Stimulated activated CD8-positive, alpha-beta memory T cell treated with anti-CD3 and anti-CD28 coated beads, Interleukin-7, amount 100 ng/mL, for 4 hours (primary cell): ENCODE measurements at regions not wholly inside any gene's neighbourhood (a gene's known extent, or its start where the extent isn't known, plus 50 kb on each side); places are given as distances from the start of the nearest gene placed in this dataset.
"Not testable (repeated sequence)": the region's sequence is repeated elsewhere in the genome, so short reads cannot be mapped to it uniquely, and the experiment has no call there.

Source experiments
- DNase-seq, 2 donors: peaks; one replicate each; pipeline ENCODE4 v3.0.0-alpha.2; 2020; ENCODE audit warnings: low read depth in 2 of 2

GRCh38 chr5:10921160-10921559 lies 160.1 kb upstream of the DAP start:
- DNase-seq = no peak

- no peak for DNase-seq
Observed at GRCh38 chr5:10920400-10920799, 159.4 kb upstream of the DAP start.

GRCh38 chr5:10914741-10915480 lies 153.9 kb upstream of the DAP start:
- DNase-seq = no peak

- no peak for DNase-seq
Observed at GRCh38 chr5:10913841-10914240, 152.8 kb upstream of the DAP start.

DNA sequence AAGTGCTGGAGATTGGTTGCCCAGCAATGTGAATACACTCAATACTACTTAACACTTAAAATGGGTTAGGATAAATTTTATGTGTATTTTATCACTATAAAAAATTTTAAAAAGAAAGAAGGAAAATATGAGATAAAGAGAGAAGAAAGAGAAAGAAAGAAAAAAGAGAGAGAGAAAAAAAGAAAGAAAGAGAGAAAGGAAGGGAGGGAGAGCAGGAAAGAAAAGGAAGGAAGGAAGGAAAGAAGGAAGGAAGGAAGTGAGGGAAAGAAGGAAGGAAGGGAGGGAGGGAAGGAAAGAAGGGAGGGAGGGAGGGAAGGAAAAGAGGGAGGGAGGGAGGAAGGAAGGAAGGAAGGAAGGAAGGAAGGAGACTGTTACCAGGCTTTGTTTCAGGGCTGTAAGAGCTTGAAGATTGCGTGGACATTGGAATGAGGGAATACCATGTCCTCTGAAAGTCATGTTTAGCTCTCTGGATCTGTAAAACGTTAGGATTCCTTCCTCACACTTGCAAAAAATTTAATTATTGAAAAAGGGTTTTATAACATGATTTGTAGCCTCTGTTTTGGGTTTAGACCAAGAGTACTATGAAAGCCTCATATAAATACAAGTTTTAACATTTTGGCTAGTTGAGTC lies 152.3 kb upstream of the DAP start:
- no peak for DNase-seq

DNA sequence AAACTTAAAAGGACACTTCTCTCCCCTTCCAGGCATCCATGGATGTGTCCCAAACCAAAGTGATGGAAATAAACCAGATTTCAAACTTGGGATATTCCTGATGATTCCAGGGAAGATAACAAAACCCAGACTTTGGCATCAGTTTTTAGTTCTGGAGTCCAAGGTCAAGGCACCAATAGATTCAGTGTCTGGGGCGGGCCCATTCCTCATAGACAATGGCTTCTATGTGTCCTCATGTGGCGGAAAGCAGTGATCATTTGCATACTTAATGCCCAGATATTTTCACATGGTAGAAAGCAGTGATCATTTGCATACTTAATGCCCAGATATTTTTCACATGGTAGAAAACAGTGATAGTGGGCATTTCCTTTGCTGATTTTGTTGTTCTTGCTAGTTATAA lies 151.4 kb upstream of the DAP start:
- DNase-seq = no peak

DNA sequence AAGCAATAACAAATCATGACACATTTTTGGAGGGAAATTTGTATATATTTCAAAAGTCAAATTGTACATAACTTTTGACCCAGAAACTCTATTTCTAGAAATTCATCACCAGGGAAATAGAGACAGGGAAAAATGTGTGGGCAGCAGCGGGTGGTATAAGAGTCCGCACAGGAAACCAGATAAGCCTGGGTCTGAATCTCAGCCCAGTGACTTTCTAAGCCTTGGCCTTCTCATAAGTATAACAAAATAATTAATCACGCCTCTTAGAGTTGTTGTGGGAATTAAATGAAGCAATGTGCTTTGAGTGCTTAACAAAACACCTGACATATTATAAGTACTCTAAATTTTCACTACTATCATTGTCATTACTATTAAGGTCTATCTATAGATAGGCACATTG lies 149.2 kb upstream of the DAP start:
- no peak for DNase-seq

DNA sequence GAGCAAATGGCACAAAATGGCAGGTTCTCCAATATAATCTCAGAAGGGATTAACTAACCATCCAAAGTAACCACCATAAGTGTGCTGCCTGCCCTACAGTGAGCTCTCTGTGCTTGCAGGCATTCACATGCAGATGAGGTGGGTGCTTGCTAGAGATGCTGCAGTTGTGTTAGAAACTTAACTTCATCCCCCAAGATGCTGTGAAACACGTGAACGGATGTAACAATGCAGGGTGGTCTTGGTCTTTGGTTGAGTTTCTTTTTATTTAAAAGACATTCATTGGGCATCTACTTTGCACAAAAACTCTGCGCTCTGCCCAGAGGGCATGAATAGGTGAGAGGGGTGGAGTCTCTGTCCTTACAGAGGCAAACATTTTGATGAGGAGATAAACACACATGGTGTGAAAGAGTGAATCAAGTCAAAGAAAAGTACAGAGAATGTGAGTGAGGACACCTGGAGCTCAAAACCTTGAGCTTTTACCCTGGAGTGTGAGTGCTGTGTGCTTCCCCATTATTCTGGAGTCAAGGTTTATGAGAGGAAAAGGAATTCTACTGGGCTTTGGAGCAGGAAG lies 143.9 kb upstream of the DAP start:
- DNase-seq = no peak

DNA sequence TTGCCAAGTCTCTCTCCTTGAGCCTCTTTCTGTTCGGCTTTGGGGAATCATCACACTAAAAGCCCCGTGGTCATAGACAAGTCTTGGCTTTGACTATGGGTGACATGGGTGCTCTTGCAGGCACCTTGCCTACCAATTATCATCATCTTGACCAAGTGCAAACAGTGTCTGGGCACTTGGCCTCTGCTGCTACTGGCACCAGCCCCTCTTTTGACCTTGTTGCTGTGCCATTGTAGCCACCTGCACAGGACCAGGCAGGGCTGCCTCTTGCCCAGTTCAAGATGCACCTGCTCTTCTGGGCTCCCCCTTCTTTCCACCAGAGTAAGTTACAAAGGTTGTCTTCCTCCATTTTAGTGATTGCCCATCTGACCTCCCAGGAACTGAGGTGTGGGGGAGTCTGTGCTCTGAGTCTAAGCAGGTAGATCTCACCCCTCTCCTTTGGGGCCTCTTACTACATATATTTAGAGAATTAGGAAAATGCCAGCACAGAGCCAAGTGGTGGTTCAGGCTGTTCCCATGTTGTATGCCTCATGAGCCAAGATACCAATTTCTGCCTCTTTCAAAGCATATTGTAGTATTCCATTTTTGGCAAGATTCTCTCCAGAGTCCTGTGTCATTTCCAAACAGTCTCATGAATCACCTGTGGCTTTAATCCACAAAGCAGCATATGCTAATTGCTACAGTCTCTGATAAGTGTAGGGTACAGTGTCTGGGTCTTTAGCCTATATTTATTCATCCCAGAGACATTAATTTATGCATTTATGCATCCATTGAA lies 142.9 kb upstream of the DAP start:
- DNase-seq = no peak

- DNase-seq = no peak
Observed at GRCh38 chr5:10902145-10902544, 141.1 kb upstream of the DAP start.

DNA sequence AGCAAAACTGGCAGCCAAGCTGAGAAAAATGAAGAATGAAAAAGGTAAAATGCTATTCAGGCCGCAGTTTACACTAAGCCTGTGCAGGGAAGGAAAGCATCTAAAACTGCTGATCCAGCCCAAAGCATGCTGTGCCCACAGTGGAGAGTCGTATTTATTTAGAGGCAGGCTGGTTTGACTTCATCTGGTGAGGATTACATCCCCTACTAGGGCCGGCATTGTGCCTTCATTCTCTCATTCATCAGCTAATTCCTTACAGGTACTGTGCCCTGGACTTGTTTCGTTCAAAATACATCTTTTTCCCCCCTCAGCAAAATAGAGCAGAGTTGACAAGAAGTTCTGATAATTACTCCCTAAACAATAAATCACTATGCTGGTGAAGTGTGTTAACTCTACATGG lies 137.5 kb upstream of the DAP start:
- DNase-seq = no peak

- no peak for DNase-seq
Observed at GRCh38 chr5:10896016-10896415, 135.0 kb upstream of the DAP start.

GRCh38 chr5:10894445-10895054 lies 133.5 kb upstream of the DAP start:
- DNase-seq = no peak

DNA sequence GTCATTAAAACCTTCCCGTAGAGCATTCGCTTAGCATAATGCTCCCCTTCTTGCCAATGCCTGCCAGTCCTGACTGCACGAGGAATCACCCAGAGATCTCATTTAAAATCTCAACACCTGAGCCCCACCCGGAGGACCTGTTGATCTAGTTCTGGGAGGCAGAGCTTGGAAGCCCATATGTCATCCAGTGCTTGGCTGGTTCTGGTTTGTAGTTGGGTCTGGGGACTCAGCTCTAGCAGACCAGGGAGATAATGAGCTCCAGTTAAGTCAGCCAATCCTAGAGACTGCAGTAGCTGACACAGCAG lies 131.8 kb upstream of the DAP start:
- DNase-seq = no peak

DNA sequence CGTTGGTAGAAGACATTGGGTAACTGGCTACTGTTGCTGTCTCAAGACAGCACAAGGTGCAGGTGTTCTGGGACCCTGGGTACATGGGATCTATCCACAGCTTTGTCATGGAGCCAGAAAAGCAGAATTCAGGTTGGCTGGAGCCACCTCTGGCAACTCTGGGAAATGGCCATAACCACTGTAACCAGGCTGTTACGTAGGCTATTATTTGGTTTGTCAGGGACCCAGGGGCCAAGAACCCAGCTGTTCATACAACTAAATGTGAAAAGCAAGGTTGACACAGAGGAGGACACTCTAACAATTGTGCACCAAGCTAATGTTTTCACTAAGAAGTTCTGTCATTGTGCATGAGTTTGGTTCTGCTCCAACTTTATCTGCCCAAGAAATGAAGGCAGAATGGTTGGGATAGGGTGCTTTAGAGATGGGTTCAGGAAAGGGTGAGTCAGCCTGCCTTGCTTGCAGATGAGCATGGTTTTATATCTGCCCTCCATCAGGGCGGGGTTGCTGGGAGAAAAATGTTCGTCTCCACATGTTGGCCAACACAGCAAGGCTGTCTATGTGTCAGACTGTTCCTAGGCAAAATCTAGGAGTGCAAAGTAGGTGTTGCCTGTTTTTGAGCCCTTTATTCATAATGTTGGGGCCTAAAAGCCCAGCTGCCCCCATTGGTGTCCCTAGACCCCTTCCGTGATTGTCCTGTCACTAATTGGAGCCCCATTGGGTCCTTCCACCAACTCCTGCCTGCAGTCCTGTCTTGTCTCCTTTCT lies 131.3 kb upstream of the DAP start:
- DNase-seq = no peak

- no peak for DNase-seq
Observed at GRCh38 chr5:10891193-10891592, 130.2 kb upstream of the DAP start.

- no peak for DNase-seq
Observed at GRCh38 chr5:10886497-10886896, 125.5 kb upstream of the DAP start.

DNA sequence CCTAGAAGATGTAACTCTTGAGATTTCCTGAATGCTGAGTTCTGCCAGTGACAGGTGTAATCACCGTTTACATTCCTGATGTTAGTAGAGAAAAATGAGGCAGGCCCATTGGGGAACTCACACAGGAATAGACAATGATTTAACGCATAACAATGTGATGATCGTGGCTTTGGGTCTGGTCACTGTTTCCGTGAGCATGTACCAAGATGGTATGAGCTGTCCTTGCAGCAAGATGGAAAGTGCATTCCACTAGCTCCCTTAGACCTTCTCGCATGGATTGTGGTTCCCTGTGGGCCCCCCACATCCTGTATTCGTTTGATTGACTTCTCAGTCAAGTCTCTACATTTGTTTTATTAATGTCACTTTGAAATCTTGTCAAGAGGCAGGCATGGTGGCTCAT lies 124.0 kb upstream of the DAP start:
- no peak for DNase-seq

- DNase-seq = not testable (repeated sequence)
Observed at GRCh38 chr5:10883945-10884344, 122.9 kb upstream of the DAP start.

GRCh38 chr5:10880934-10881333 lies 119.9 kb upstream of the DAP start:
- no peak for DNase-seq

- DNase-seq = not testable (repeated sequence)
Observed at GRCh38 chr5:10876996-10877395, 116.0 kb upstream of the DAP start.
